NB4 (cell line): ENCODE measurements at regions not wholly inside any gene's neighbourhood (a gene's known extent, or its start where the extent isn't known, plus 50 kb on each side); places are given as distances from the start of the nearest gene placed in this dataset.

Source experiments
- CTCF ChIP-seq: IDR thresholded peaks from one replicate; pipeline ENCODE4 v1.5.1; 2012; ENCODE audit warnings: low read depth, low read length
- MAX ChIP-seq: IDR thresholded peaks from 2 replicates; pipeline ENCODE4 v1.6.1; 2011; ENCODE audit warnings: low read depth, low read length
- MYC ChIP-seq: IDR thresholded peaks from 2 replicates; pipeline ENCODE4 v1.6.1; 2011; ENCODE audit warnings: low read depth, low read length
- POLR2A ChIP-seq: IDR thresholded peaks from 2 replicates; pipeline ENCODE4 v1.6.1; 2011; ENCODE audit warnings: mild to moderate bottlenecking; ENCODE audit not compliant: insufficient read length; ENCODE audit errors: extremely low read depth

- no peak for TF ChIP-seq CTCF
- no peak for TF ChIP-seq POLR2A
- no peak for TF ChIP-seq MYC
- TF ChIP-seq MAX: no peak
Observed at GRCh38 chr13:64256751-64257150, 2841.1 kb upstream of the PCDH20 start.
